AG09309 (cell line): ENCODE measurements at regions not wholly inside any gene's neighbourhood (a gene's known extent, or its start where the extent isn't known, plus 50 kb on each side); places are given as distances from the start of the nearest gene placed in this dataset.

Experiments used
- DNase-seq: peaks from one replicate; pipeline ENCODE4 v3.0.0-alpha.2; 2010; ENCODE audit warnings: low read depth
- H3K4me3 ChIP-seq: 2 replicates; pipeline ENCODE4 v1.5.1; 2011; ENCODE audit warnings: mild to moderate bottlenecking, low read depth, low read length, moderate library complexity; ENCODE audit not compliant: control insufficient read depth
- CTCF ChIP-seq: IDR thresholded peaks from 2 replicates; pipeline ENCODE4 v1.5.1; 2011; ENCODE audit warnings: mild to moderate bottlenecking, low read depth, low read length, inconsistent platforms; ENCODE audit not compliant: insufficient read depth, control insufficient read depth; ENCODE audit errors: missing control alignments

- TF ChIP-seq CTCF = no peak
- no peak overlapping the region for H3K4me3 ChIP-seq
- no peak for DNase-seq
These were observed 267.3 kb downstream of the ZNF516 start for GRCh38 chr18:76227759-76228158.

- H3K4me3 ChIP-seq = no peak overlapping the region
- TF ChIP-seq CTCF = no peak
- no peak for DNase-seq
These were observed 271.6 kb downstream of the ZNF516 start for GRCh38 chr18:76223403-76223802.

- DNase-seq = no peak
- no peak for TF ChIP-seq CTCF
- H3K4me3 ChIP-seq = no peak overlapping the region
These were observed 276.0 kb downstream of the ZNF516 start for GRCh38 chr18:76219023-76219422.

GRCh38 chr18:76216096-76216495 is 278.9 kb downstream of the ZNF516 start:
- no peak for TF ChIP-seq CTCF
- DNase-seq = no peak
- H3K4me3 ChIP-seq = no peak overlapping the region

GRCh38 chr18:76213991-76214390 is 281.1 kb downstream of the ZNF516 start:
- no peak overlapping the region for H3K4me3 ChIP-seq
- TF ChIP-seq CTCF = no peak

GRCh38 chr18:76212960-76213359 is 282.1 kb downstream of the ZNF516 start:
- DNase-seq = no peak
- H3K4me3 ChIP-seq = no peak overlapping the region
- TF ChIP-seq CTCF = no peak

More at GRCh38 chr18:76213991-76214390, 281.1 kb downstream of the ZNF516 start:
- DNase-seq = no peak

- no peak for DNase-seq
- no peak overlapping the region for H3K4me3 ChIP-seq
- TF ChIP-seq CTCF = no peak
These were observed 285.4 kb downstream of the ZNF516 start for GRCh38 chr18:76209597-76209996.
